NT2/D1 (cell line): ENCODE measurements at regions not wholly inside any gene's neighbourhood (a gene's known extent, or its start where the extent isn't known, plus 50 kb on each side); places are given as distances from the start of the nearest gene placed in this dataset.

Experiments
- DNase-seq: peaks from one replicate; pipeline ENCODE4 v3.0.0-alpha.2; 2011; ENCODE audit warnings: low read depth, low spot score
- H3K27me3 ChIP-seq: 2 replicates; pipeline ENCODE4 v1.6.0; 2011; ENCODE audit warnings: mild to moderate bottlenecking; ENCODE audit not compliant: insufficient read length, insufficient read depth
- H3K36me3 ChIP-seq: 2 replicates; pipeline ENCODE4 v1.6.1; 2011; ENCODE audit warnings: mild to moderate bottlenecking, low read length, mixed read lengths; ENCODE audit not compliant: insufficient read depth, insufficient read length
- H3K4me1 ChIP-seq: 2 replicates; pipeline ENCODE4 v1.5.1; 2011; ENCODE audit not compliant: insufficient read depth, insufficient read length
- H3K4me3 ChIP-seq: 2 replicates; pipeline ENCODE4 v1.5.1; 2011; ENCODE audit warnings: low read depth; ENCODE audit not compliant: insufficient read length
- H3K9ac ChIP-seq: 2 replicates; pipeline ENCODE4 v1.6.0; 2011; ENCODE audit warnings: low read depth; ENCODE audit not compliant: insufficient read length
- H3K9me3 ChIP-seq: 2 replicates; pipeline ENCODE4 v1.5.1; 2011; ENCODE audit warnings: mild to moderate bottlenecking, low read length; ENCODE audit not compliant: insufficient read depth
- SUZ12 ChIP-seq: IDR thresholded peaks from 2 replicates; pipeline ENCODE4 v1.6.1; 2011; ENCODE audit not compliant: insufficient read length, insufficient read depth; ENCODE audit errors: extremely low read depth
- YY1 ChIP-seq: IDR thresholded peaks from 2 replicates; pipeline ENCODE4 v1.6.1; 2011; ENCODE audit not compliant: insufficient read length, insufficient read depth
- ZNF274 ChIP-seq: IDR thresholded peaks from 2 replicates; pipeline ENCODE4 v1.6.1; 2011; ENCODE audit warnings: mild to moderate bottlenecking, low read depth, low read length

DNA sequence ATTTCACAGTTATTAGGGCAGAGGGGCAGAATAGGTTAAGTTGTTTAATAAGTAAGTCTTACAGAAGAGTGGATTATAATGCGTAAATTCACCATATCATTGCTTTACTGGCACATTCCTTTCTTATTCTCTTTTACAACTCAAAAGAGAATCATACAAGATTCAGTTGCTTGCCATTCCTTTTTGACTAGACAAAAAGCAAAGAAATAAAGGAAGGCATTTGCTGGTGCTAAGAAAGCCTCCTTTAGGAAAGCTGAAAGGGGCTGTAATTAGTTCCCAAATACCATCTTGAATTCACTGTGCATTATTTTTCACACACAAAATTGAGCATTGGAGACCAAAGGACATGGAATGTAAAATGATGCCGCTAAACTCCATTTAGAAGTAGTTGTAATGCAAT is 499.3 kb downstream of the NXPH1 start:
- Histone ChIP-seq H3K9ac (no peak overlapping the region), H3K4me1 (no peaks in the 10 kb centered on the region), H3K27me3 (no peaks in the 10 kb centered on the region), H3K4me3 (no peak overlapping the region), H3K36me3 (no peaks in the 10 kb centered on the region), H3K9me3 (no peaks in the 10 kb centered on the region)
- TF ChIP-seq YY1: no peak
- no peak for TF ChIP-seq SUZ12
- no peak for TF ChIP-seq ZNF274
- DNase-seq: no peak

DNA sequence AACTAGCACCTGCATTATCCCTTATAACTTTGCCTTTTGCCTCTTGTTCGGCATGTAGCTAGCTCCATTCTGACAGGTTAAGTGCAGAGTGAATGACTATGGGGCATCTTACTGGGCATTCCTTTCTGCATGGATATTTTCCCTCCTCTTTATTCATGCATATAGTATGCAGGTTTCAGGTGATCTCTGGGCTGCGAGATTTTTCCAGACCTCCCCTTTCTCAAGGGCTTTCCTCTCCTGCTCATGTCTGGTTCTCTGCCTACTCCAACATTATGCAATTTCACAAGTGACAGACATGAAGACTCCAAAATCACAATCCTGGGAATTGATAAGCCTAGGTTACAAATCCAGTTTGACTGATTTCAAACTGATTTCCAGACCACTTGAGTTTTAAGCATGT is 503.8 kb downstream of the NXPH1 start:
- DNase-seq: no peak
- Histone ChIP-seq H3K4me1 (no peaks in the 10 kb centered on the region), H3K9me3 (no peaks in the 10 kb centered on the region), H3K4me3 (no peak overlapping the region), H3K9ac (no peak overlapping the region), H3K36me3 (no peaks in the 10 kb centered on the region), H3K27me3 (no peaks in the 10 kb centered on the region)
- TF ChIP-seq ZNF274 (no peak), YY1 (no peak), SUZ12 (no peak)

DNA sequence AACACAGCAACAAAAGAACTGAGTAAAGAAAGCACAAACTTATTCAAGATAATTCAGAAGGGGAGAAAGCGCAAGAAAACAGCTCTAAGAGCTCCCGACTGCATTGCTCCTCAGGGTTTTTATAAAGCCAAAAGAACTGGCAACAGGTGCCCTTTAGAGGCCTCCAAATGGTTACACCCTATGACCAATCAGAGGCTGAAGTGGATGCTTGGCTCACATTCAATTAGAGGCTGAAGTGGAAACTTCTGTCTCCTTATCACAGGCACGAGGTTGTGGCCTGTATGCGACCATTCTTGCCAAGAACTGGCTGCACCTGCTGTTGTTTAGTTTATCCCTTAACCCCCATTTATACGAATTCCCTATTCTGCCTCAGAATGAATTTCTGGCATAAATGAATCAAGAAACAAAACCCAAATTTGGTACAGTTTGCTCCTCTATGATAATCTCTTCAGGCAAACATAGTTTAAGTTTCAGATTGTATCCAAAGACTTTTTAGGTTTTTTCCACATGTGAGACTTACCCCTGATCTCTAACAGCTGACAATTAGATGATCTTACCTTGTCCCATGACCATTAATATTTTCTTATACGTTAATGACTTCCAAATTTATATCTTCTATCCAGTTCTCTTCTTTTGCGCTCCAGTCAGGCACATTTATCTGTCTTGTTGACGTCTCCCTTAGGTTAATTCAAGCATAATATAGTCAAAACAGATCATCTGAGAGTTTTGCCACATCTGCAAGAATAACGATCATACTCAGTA is 504.8 kb downstream of the NXPH1 start:
- TF ChIP-seq SUZ12 (no peak), ZNF274 (no peak), YY1 (no peak)
- no peak for DNase-seq
- H3K9ac ChIP-seq: no peak overlapping the region
- no peaks in the 10 kb centered on the region for H3K9me3 ChIP-seq
- H3K36me3 ChIP-seq: no peaks in the 10 kb centered on the region
- H3K4me1 ChIP-seq: no peaks in the 10 kb centered on the region
- H3K4me3 ChIP-seq: no peak overlapping the region
- H3K27me3 ChIP-seq: no peaks in the 10 kb centered on the region

- DNase-seq: no peak
- no peak overlapping the region for H3K4me3 ChIP-seq
- no peak overlapping the region for H3K9ac ChIP-seq
- TF ChIP-seq YY1 (no peak), SUZ12 (no peak), ZNF274 (no peak)
- no peaks in the 10 kb centered on the region for H3K36me3 ChIP-seq
- no peaks in the 10 kb centered on the region for H3K4me1 ChIP-seq
- no peaks in the 10 kb centered on the region for H3K27me3 ChIP-seq
- H3K9me3 ChIP-seq: no peaks in the 10 kb centered on the region
These were observed 506.0 kb downstream of the NXPH1 start for GRCh38 chr7:8939446-8939845.

DNA sequence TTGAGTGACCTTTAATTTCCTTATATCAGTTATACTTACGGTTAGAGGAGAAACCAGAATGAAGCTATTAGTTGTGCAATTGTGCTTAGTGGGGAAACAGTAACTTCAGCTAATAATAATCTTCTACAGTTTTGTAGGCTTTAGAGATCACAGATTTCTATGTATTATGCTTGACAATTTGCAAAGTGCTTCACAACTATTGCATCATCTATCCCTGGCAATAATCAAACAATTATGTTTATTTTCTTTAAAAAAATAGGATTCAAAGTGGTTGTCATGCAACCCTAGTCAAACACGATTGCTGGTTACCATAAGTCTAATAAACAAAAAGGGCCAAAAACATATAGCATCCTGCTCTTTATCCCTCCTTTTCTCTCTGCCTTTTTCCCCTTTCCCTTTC is 530.3 kb downstream of the NXPH1 start:
- DNase-seq: no peak
- H3K27me3 ChIP-seq: no peaks in the 10 kb centered on the region
- TF ChIP-seq ZNF274 (no peak), YY1 (no peak), SUZ12 (no peak)
- H3K9me3 ChIP-seq: no peaks in the 10 kb centered on the region
- no peaks in the 10 kb centered on the region for H3K4me1 ChIP-seq
- no peaks in the 10 kb centered on the region for H3K36me3 ChIP-seq
- no peak overlapping the region for H3K9ac ChIP-seq
- no peak overlapping the region for H3K4me3 ChIP-seq

DNA sequence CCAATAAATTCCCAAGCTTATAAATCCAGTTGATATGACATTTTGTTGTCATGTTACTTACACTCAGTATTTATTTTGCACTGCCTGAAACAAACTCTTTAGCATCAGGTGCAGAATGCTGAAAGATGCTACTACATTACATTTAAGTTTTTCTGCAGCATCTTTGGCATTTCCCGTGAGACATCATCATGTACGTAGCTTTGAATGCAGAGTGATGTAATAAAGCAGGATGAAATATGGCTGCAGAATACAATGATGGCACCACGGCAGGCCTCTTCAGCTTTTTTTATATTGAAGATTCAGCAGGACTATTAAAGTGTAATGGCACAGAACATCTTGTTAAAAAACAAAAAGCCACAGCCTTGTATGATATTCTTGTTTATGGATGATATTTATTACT is 531.8 kb downstream of the NXPH1 start:
- Histone ChIP-seq H3K27me3 (no peaks in the 10 kb centered on the region), H3K9ac (no peak overlapping the region), H3K36me3 (no peaks in the 10 kb centered on the region), H3K4me3 (no peak overlapping the region), H3K4me1 (no peaks in the 10 kb centered on the region), H3K9me3 (no peaks in the 10 kb centered on the region)
- no peak for TF ChIP-seq SUZ12
- TF ChIP-seq YY1: no peak
- TF ChIP-seq ZNF274: no peak
- no peak for DNase-seq

DNA sequence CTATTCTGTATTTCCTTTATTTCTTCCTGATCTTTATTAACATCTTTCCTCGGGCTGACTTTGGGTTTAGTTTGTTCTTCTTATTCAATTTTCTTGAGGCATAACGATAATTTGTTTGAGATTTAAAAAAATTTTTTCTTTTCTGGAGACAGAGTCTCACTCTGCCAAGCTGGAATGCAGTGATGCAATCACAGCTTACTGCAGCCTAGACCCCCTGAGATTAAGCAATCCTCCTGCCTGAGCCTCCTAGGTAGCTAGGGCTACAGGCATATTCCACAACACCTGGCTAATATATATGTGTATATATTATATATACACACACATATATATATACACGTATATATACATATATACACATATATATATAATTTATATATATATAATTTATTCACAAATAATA is 540.2 kb downstream of the NXPH1 start:
- Histone ChIP-seq H3K9ac (no peak overlapping the region), H3K4me3 (no peak overlapping the region), H3K36me3 (no peaks in the 10 kb centered on the region), H3K4me1 (no peaks in the 10 kb centered on the region), H3K27me3 (no peaks in the 10 kb centered on the region), H3K9me3 (no peaks in the 10 kb centered on the region)
- no peak for TF ChIP-seq ZNF274
- no peak for TF ChIP-seq YY1
- no peak for TF ChIP-seq SUZ12
- DNase-seq: no peak

DNA sequence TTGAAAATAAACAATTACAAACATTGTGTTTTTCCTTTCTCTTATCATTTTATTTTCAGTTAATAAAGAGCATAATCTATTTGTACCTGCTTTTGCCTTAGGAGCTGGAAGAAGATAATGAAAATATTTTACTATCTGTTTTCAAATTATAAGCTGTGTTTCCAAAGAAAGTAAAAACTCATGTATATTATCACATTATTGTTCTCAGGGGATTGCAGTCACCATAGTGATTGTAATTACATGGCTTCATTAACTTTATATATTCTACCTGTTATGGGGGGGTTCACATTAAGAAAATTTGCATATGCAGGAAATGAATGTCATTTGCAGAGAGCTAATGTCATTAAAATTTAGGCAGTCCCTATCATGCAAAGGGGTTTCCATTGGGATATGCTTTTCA is 542.3 kb downstream of the NXPH1 start:
- no peak for DNase-seq
- H3K4me1 ChIP-seq: no peaks in the 10 kb centered on the region
- no peak for TF ChIP-seq SUZ12
- TF ChIP-seq YY1: no peak
- no peak for TF ChIP-seq ZNF274
- no peaks in the 10 kb centered on the region for H3K27me3 ChIP-seq
- H3K9ac ChIP-seq: no peak overlapping the region
- no peak overlapping the region for H3K4me3 ChIP-seq
- no peaks in the 10 kb centered on the region for H3K9me3 ChIP-seq
- H3K36me3 ChIP-seq: no peaks in the 10 kb centered on the region
